H1 (cell line): ENCODE measurements at regions not wholly inside any gene's neighbourhood (a gene's known extent, or its start where the extent isn't known, plus 50 kb on each side); places are given as distances from the start of the nearest gene placed in this dataset.

ENCODE experiments used
- CTCF ChIA-PET: fragments of 300-600 bp; sonication (Branson Sonifier 250); formaldehyde crosslinking; loops from one replicate; lab custom pipeline; 2021; ENCODE audit not compliant: partially characterized antibody; lab: Charles Lee
- POLR2A ChIA-PET: fragments of 300-600 bp; sonication (Branson Sonifier 250); formaldehyde crosslinking; loops from one replicate; lab custom pipeline; 2021; ENCODE audit warnings: inconsistent platforms; ENCODE audit not compliant: partially characterized antibody; lab: Charles Lee
- DNase-seq, 2 experiments: peaks; one replicate each; pipeline versions ENCODE4 v3.0.0 to v3.0.0-alpha.2; 2010 to 2022; ENCODE audit warnings: low spot score in 2 of 2, low read depth in 1 of 2, mixed read lengths in 1 of 2
- FAIRE-seq: peaks from 2 replicates; lab custom pipeline; 2011; peaks lifted over from hg19 to GRCh38; lab: Jason Lieb, UNC
- H2AFZ ChIP-seq: 2 replicates; pipeline ENCODE4 v1.8.1; 2012; ENCODE audit warnings: low read length, inconsistent platforms
- H2AK5ac ChIP-seq: 2 replicates; pipeline ENCODE4 v1.6.1; 2013; ENCODE audit warnings: low read depth, low read length
- H2BK120ac ChIP-seq: replicated peaks from 2 replicates; pipeline ENCODE3; 2013; ENCODE audit warnings: low read depth, low read length, inconsistent platforms
- H2BK12ac ChIP-seq: 2 replicates; pipeline ENCODE4 v1.6.1; 2013; ENCODE audit warnings: low read depth, low read length
- H2BK15ac ChIP-seq: 2 replicates; pipeline ENCODE4 v1.6.1; 2013; ENCODE audit warnings: low read length
- H2BK20ac ChIP-seq: 2 replicates; pipeline ENCODE4 v1.6.1; 2013; ENCODE audit warnings: low read length
- H2BK5ac ChIP-seq: 2 replicates; pipeline ENCODE4 v1.6.1; 2013; ENCODE audit warnings: low read depth, low read length
- H3K14ac ChIP-seq: 2 replicates; pipeline ENCODE4 v1.6.1; 2013; ENCODE audit warnings: inconsistent platforms; ENCODE audit not compliant: insufficient read length
- H3K18ac ChIP-seq: 2 replicates; pipeline ENCODE4 v1.6.1; 2013; ENCODE audit warnings: low read length; ENCODE audit errors: extremely low read depth
- H3K23ac ChIP-seq: 2 replicates; pipeline ENCODE4 v1.6.1; 2013; ENCODE audit warnings: inconsistent platforms; ENCODE audit not compliant: insufficient read length
- H3K23me2 ChIP-seq: 2 replicates; pipeline ENCODE4 v1.6.1; 2013; ENCODE audit warnings: low read depth, low read length
- H3K27ac ChIP-seq: 2 replicates; pipeline ENCODE4 v1.6.1; 2011; ENCODE audit warnings: low read depth, low read length, inconsistent platforms
- H3K27me3 ChIP-seq, 4 experiments: replicated peaks in 1 of 4; 1 replicate in 1 of 4; 2 replicates in 3 of 4; pipeline versions ENCODE4 v1.6.1 to v1.8.1; 2011 to 2013; ENCODE audit warnings: low read length in 3 of 4, mild to moderate bottlenecking in 3 of 4, inconsistent platforms in 2 of 4, mixed read lengths in 2 of 4, moderate library complexity in 1 of 4; ENCODE audit not compliant: control insufficient read depth in 3 of 4, insufficient read depth in 3 of 4; ENCODE audit errors: extremely low read depth in 1 of 4
- H3K36me3 ChIP-seq, 4 experiments: 2 replicates each; pipeline versions ENCODE4 v1.6.1 to v1.8.1; 2011 to 2013; ENCODE audit warnings: mild to moderate bottlenecking in 4 of 4, low read length in 3 of 4, moderate library complexity in 2 of 4, control low read depth in 1 of 4, inconsistent platforms in 1 of 4; ENCODE audit not compliant: insufficient read depth in 4 of 4, control insufficient read depth in 2 of 4
- H3K4ac ChIP-seq: replicated peaks from 2 replicates; pipeline ENCODE3; 2013; ENCODE audit warnings: low read length, low read depth, mixed read lengths, inconsistent platforms; ENCODE audit not compliant: insufficient read length
- H3K4me1 ChIP-seq, 4 experiments: replicated peaks in 1 of 4; 1 replicate in 1 of 4; 2 replicates in 3 of 4; pipeline versions ENCODE4 v1.6.1 to v1.8.1; 2011 to 2013; ENCODE audit warnings: low read length in 3 of 4, inconsistent platforms in 2 of 4, mixed read lengths in 1 of 4; ENCODE audit not compliant: insufficient read depth in 4 of 4, control insufficient read depth in 3 of 4
- H3K4me2 ChIP-seq, 2 experiments: 2 replicates each; pipeline versions ENCODE4 v1.6.1 to v1.8.1; 2011 to 2013; ENCODE audit warnings: low read depth in 2 of 2, low read length in 2 of 2, control low read depth in 1 of 2, inconsistent platforms in 1 of 2, mild to moderate bottlenecking in 1 of 2; ENCODE audit not compliant: insufficient read depth in 1 of 2
- H3K4me3 ChIP-seq, 4 experiments: fragments of 200-600, 300-600 bp in 1 of 4; sonication (generic), shearing (Covaris generic), sonication (Bioruptor Twin) in 1 of 4; 2 replicates each; pipeline versions ENCODE4 v1.5.1 to v1.8.1; 2011 to 2016; ENCODE audit warnings: low read length in 4 of 4, low read depth in 3 of 4, control low read depth in 2 of 4, inconsistent platforms in 2 of 4, mild to moderate bottlenecking in 2 of 4, mixed read lengths in 1 of 4, moderate library complexity in 1 of 4; ENCODE audit not compliant: insufficient read depth in 2 of 4; ENCODE audit errors: extremely low read depth in 1 of 4
- H3K56ac ChIP-seq: replicated peaks from 2 replicates; pipeline ENCODE3; 2013; ENCODE audit warnings: low read depth, mild to moderate bottlenecking, mixed read lengths, low read length, inconsistent platforms; ENCODE audit not compliant: insufficient read length
- H3K79me1 ChIP-seq: 2 replicates; pipeline ENCODE4 v1.6.1; 2013; ENCODE audit warnings: low read depth, low read length, control low read depth
- H3K79me2 ChIP-seq, 2 experiments: 2 replicates each; pipeline versions ENCODE4 v1.6.1 to v1.8.1; 2012 to 2013; ENCODE audit warnings: low read length in 2 of 2, mild to moderate bottlenecking in 2 of 2, inconsistent platforms in 1 of 2; ENCODE audit not compliant: insufficient read depth in 2 of 2, control insufficient read depth in 1 of 2
- H3K9ac ChIP-seq, 4 experiments: replicated peaks in 1 of 4; 1 replicate in 1 of 4; 2 replicates in 3 of 4; pipeline versions ENCODE4 v1.6.1 to v1.8.1; 2011 to 2013; ENCODE audit warnings: low read depth in 3 of 4, low read length in 3 of 4, control low read depth in 2 of 4, mild to moderate bottlenecking in 2 of 4, moderate library complexity in 2 of 4, inconsistent platforms in 1 of 4; ENCODE audit errors: extremely low read depth in 1 of 4
- H3K9me3 ChIP-seq, 2 experiments: 2 replicates each; pipeline versions ENCODE4 v1.6.1 to v1.8.1; 2012 to 2013; ENCODE audit warnings: mild to moderate bottlenecking in 2 of 2, moderate library complexity in 2 of 2, control low read depth in 1 of 2, inconsistent platforms in 1 of 2, low read depth in 1 of 2, low read length in 1 of 2, mixed read lengths in 1 of 2; ENCODE audit not compliant: insufficient read depth in 2 of 2
- H4K20me1 ChIP-seq, 2 experiments: replicated peaks in 1 of 2; 2 replicates each; pipeline versions ENCODE3 to v1.8.1; 2011 to 2013; ENCODE audit warnings: inconsistent platforms in 2 of 2, low read length in 2 of 2, mild to moderate bottlenecking in 1 of 2; ENCODE audit not compliant: insufficient read depth in 2 of 2, control insufficient read depth in 1 of 2
- H4K5ac ChIP-seq: 2 replicates; pipeline ENCODE4 v1.6.1; 2013; ENCODE audit warnings: low read length, low read depth, mixed read lengths, inconsistent platforms; ENCODE audit not compliant: insufficient read length
- H4K8ac ChIP-seq: 2 replicates; pipeline ENCODE4 v1.8.0; 2013; ENCODE audit warnings: mild to moderate bottlenecking, moderate library complexity, low read length, inconsistent platforms; ENCODE audit not compliant: insufficient read depth; ENCODE audit errors: extremely low read depth
- H4K91ac ChIP-seq: replicated peaks from 2 replicates; pipeline ENCODE3; 2013; ENCODE audit warnings: low read length, mixed read lengths, inconsistent platforms; ENCODE audit not compliant: insufficient read length
- BACH1 ChIP-seq: IDR thresholded peaks from 2 replicates; pipeline ENCODE4 v1.6.1; 2012; ENCODE audit warnings: low read length, improper control_type of control experiment
- BRCA1 ChIP-seq: IDR thresholded peaks from 2 replicates; pipeline ENCODE4 v1.6.1; 2012; ENCODE audit warnings: low read depth, low read length, improper control_type of control experiment
- HDAC2 ChIP-seq, 2 experiments: fragments of 300-600 bp in 1 of 2; sonication (generic) in 1 of 2; IDR thresholded peaks; 2 replicates each; pipeline ENCODE4 v1.6.1; 2011 to 2012; ENCODE audit warnings: low read depth in 2 of 2, low read length in 2 of 2, mild to moderate bottlenecking in 2 of 2, moderate library complexity in 2 of 2, borderline replicate concordance in 1 of 2, inconsistent platforms in 1 of 2
- JUND ChIP-seq: IDR thresholded peaks from 2 replicates; pipeline ENCODE4 v1.6.1; 2011; ENCODE audit warnings: mild to moderate bottlenecking, improper control_type of control experiment, low read length
- KDM5A ChIP-seq: fragments of 200-600 bp; IDR thresholded peaks from 2 replicates; pipeline ENCODE4 v1.7.1; 2012; ENCODE audit warnings: mild to moderate bottlenecking, low read length, inconsistent platforms, mixed read lengths
- MAFK ChIP-seq: IDR thresholded peaks from 2 replicates; pipeline ENCODE4 v1.6.1; 2012; ENCODE audit warnings: low read depth, mild to moderate bottlenecking, improper control_type of control experiment, low read length
- NANOG ChIP-seq: IDR thresholded peaks from 2 replicates; pipeline ENCODE4 v1.6.1; 2011; ENCODE audit warnings: low read length, low read depth, mild to moderate bottlenecking, inconsistent platforms; ENCODE audit not compliant: insufficient read depth, poor library complexity, severe bottlenecking
- PHF8 ChIP-seq: fragments of 200-600 bp; sonication (generic); conservative IDR thresholded peaks from 2 replicates; pipeline ENCODE4 v1.7.1; 2012; ENCODE audit warnings: low read depth, mild to moderate bottlenecking, inconsistent platforms, low read length, moderate library complexity
- POLR2AphosphoS5 ChIP-seq: IDR thresholded peaks from 2 replicates; pipeline ENCODE4 v1.6.1; 2011; ENCODE audit warnings: low read depth, low read length
- RFX5 ChIP-seq: IDR thresholded peaks from 2 replicates; pipeline ENCODE4 v1.6.1; 2011; ENCODE audit warnings: low read depth, low read length, improper control_type of control experiment, borderline replicate concordance
- RNF2 ChIP-seq: fragments of 200-900, 300-1000 bp; sonication (generic); IDR thresholded peaks from 2 replicates; pipeline ENCODE4 v1.7.1; 2016; ENCODE audit warnings: borderline replicate concordance, low read depth, mild to moderate bottlenecking, antibody characterized with exemption, low read length; ENCODE audit not compliant: poor library complexity, severe bottlenecking; ENCODE audit errors: missing control alignments
- SP4 ChIP-seq: IDR thresholded peaks from 2 replicates; pipeline ENCODE4 v1.6.1; 2012; ENCODE audit warnings: low read length, inconsistent platforms
- SUZ12 ChIP-seq: fragments of 200-600 bp; sonication (generic); IDR thresholded peaks from 2 replicates; pipeline ENCODE4 v1.6.1; 2012; ENCODE audit warnings: mild to moderate bottlenecking, inconsistent platforms, low read length, moderate library complexity, mixed read lengths
- TBP ChIP-seq: IDR thresholded peaks from 2 replicates; pipeline ENCODE4 v1.6.1; 2011; ENCODE audit warnings: low read depth, low read length, improper control_type of control experiment
- TEAD4 ChIP-seq: IDR thresholded peaks from 2 replicates; pipeline ENCODE4 v1.6.1; 2012; ENCODE audit warnings: low read depth, low read length, inconsistent platforms, mixed read lengths
- WGBS, 2 experiments: shearing (Covaris generic) in 1 of 2; methylation state at CpG; one replicate each; pipeline versions ENCODE4 v1.1.6 to v1.1.7; 2013 to 2015; ENCODE audit warnings: low lambda C conversion rate in 2 of 2, mixed read lengths in 2 of 2, inconsistent platforms in 1 of 2, low coverage in 1 of 2, missing lambda C conversion rate in 1 of 2; ENCODE audit not compliant: insufficient replicate concordance in 2 of 2, insufficient coverage in 1 of 2, insufficient read length in 1 of 2; ENCODE audit errors: extremely low coverage in 1 of 2, missing lambda C conversion rate in 1 of 2; 5-methylcytosine and 5-hydroxymethylcytosine counted together

GRCh38 chr5:167730121-167730520 is 561.3 kb upstream of the WWC1 start:
- CTCF ChIA-PET: interaction anchor here (0.6 to 2.4 kb wide), 2 partner anchors 317 to 365 kb away, joined by 3 to 6 read pairs; no protein-coding TSS in a partner anchor
- H3K9me3 ChIP-seq: no peaks in the 10 kb centered on the region; a peak in 1 of 4 replicates
- no peaks in the 10 kb centered on the region for H3K79me1 ChIP-seq
- no peak overlapping the region for H3K4ac ChIP-seq
- H3K4me3 ChIP-seq: no peak overlapping the region
- no peak overlapping the region for H2AFZ ChIP-seq
- no peak overlapping the region for H3K9ac ChIP-seq
- peaks cover 0 to 14% (median 6%) of the 10 kb centered on the region in 4 experiments; a peak in 3 of 7 replicates for H3K4me1 ChIP-seq
- POLR2A ChIA-PET: interaction anchor here (1.0 to 1.7 kb wide), 2 partner anchors 10 to 16 kb away, joined by 3 to 5 read pairs; no protein-coding TSS in a partner anchor
- DNase-seq (no peak), FAIRE-seq (no peak)
- H2AK5ac ChIP-seq: no peak overlapping the region; the same call in 1 of the 2 replicates
- H2BK12ac ChIP-seq: no peak overlapping the region
- H4K5ac ChIP-seq: no peak overlapping the region
- no peak overlapping the region for H3K4me2 ChIP-seq
- H3K27me3 ChIP-seq: no peaks in the 10 kb centered on the region
- H3K18ac ChIP-seq: no peak overlapping the region
- whole genome bisulfite sequencing, 2 experiments: 88% methylated on average over 3 of the region's 3 CpGs; no CpG with 5 or more reads in 1 of the 2 experiments
- no peak overlapping the region for H2BK15ac ChIP-seq
- no peak overlapping the region for H4K91ac ChIP-seq
- H3K14ac ChIP-seq: no peak overlapping the region
- no peak overlapping the region for H2BK5ac ChIP-seq
- H4K20me1 ChIP-seq: no peaks in the 10 kb centered on the region
- no peak overlapping the region for H2BK20ac ChIP-seq
- no peak overlapping the region for H3K23ac ChIP-seq
- no peaks in the 10 kb centered on the region for H3K36me3 ChIP-seq
- H3K56ac ChIP-seq: no peak overlapping the region
- no peaks in the 10 kb centered on the region for H3K79me2 ChIP-seq
- H3K23me2 ChIP-seq: no peaks in the 10 kb centered on the region
- H2BK120ac ChIP-seq: no peak overlapping the region
- no peak overlapping the region for H3K27ac ChIP-seq
- no peak overlapping the region for H4K8ac ChIP-seq
- TF ChIP-seq PHF8 (no peak), TBP (no peak), BACH1 (no peak), RNF2 (no peak), NANOG (no peak), SUZ12 (no peak), SP4 (no peak), RFX5 (no peak), TEAD4 (no peak), JUND (no peak), MAFK (no peak), HDAC2 (IDR thresholded peaks at IDR 0.05; ENCODE audit: borderline replicate concordance in 1 of 2, low read depth in 2 of 2, low read length in 2 of 2) (no peak), BRCA1 (no peak), POLR2AphosphoS5 (no peak), KDM5A (no peak)
